ENCODE measurements at regions not wholly inside any gene's neighbourhood (a gene's known extent, or its start where the extent isn't known, plus 50 kb on each side); places are given as distances from the start of the nearest gene placed in this dataset.
"Not testable (repeated sequence)": the region's sequence is repeated elsewhere in the genome, so short reads cannot be mapped to it uniquely, and the experiment has no call there.

- no peaks in the 10 kb centered on the region for H3K36me3 ChIP-seq
- H3K27ac ChIP-seq = no peak overlapping the region
- no peaks in the 10 kb centered on the region for H3K27me3 ChIP-seq (ENCODE audit: insufficient read depth, low read depth, severe bottlenecking)
- TF ChIP-seq CTCF (IDR thresholded peaks at IDR 0.05; ENCODE audit: low read depth, low read length) = no peak
- no peaks in the 10 kb centered on the region for H3K9me3 ChIP-seq (ENCODE audit: severe bottlenecking)
- H3K4me3 ChIP-seq (ENCODE audit: low read depth, low read length) = no peak overlapping the region
- DNase-seq = peak; percentile 0
These were observed 71.5 kb upstream of the NANOS1 start for GRCh38 chr10:118957966-118958365.

DNA sequence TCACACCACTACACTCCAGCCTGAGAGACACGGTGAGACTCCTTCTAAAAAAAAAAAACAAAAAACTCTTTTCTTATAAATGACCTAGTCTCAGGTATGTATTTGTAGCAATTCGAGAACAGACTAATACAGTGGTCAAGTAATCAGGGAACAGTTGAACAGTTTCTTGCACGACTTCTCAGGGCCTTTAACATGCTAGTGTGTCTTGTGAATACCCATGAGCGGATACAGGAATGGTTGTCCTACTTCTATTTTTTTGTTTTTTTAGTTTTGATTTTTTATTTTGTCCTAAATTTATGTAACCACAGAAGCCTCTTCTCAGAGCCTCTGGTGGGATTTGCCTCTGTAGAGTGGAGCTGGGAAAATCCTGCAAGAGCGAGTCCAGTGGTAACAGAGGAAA, 71.0 kb upstream of the NANOS1 start:
- H3K4me3 ChIP-seq (ENCODE audit: low read depth, low read length) = no peak overlapping the region
- H3K9me3 ChIP-seq (ENCODE audit: severe bottlenecking) = no peaks in the 10 kb centered on the region
- no peak for DNase-seq
- no peak overlapping the region for H3K27ac ChIP-seq
- H3K27me3 ChIP-seq (ENCODE audit: insufficient read depth, low read depth, severe bottlenecking) = no peaks in the 10 kb centered on the region
- no peak for TF ChIP-seq CTCF (IDR thresholded peaks at IDR 0.05; ENCODE audit: low read depth, low read length)
- H3K36me3 ChIP-seq = no peaks in the 10 kb centered on the region

GRCh38 chr10:118958984-118959925, 70.3 kb upstream of the NANOS1 start:
- Histone ChIP-seq H3K4me3 (ENCODE audit: low read depth, low read length) (no peak overlapping the region), H3K36me3 (no peaks in the 10 kb centered on the region), H3K27me3 (ENCODE audit: insufficient read depth, low read depth, severe bottlenecking) (no peaks in the 10 kb centered on the region), H3K9me3 (ENCODE audit: severe bottlenecking) (no peaks in the 10 kb centered on the region), H3K27ac (no peak overlapping the region)
- DNase-seq = peak; percentile 9
- TF ChIP-seq CTCF (IDR thresholded peaks at IDR 0.05; ENCODE audit: low read depth, low read length) = no peak

- no peak overlapping the region for H3K27ac ChIP-seq
- no peak for TF ChIP-seq CTCF (IDR thresholded peaks at IDR 0.05; ENCODE audit: low read depth, low read length)
These were observed 69.1 kb upstream of the NANOS1 start for GRCh38 chr10:118960157-118961090.

DNA sequence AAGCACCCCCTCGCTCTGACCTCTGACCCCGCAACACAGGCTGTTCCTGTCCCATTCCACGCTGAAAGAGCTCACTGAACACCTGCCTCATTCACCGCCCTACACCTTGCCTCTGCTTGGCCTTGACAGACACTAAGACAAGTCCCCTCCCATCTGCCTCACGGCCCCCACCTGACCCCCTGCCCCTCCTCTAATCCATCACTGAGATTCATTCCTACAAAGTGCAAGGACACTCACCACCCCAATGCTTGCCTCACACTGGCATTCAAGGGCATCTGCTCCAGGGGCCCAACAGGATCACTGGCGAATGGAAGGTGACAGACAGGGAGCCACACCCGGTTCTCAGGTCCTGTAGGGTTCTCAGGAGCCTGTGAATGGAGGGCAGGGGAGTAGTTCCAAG, 68.1 kb upstream of the NANOS1 start:
- Histone ChIP-seq H3K27me3 (ENCODE audit: insufficient read depth, low read depth, severe bottlenecking) (no peaks in the 10 kb centered on the region), H3K27ac (no peak overlapping the region), H3K4me3 (ENCODE audit: low read depth, low read length) (no peak overlapping the region), H3K9me3 (ENCODE audit: severe bottlenecking) (no peaks in the 10 kb centered on the region), H3K36me3 (no peaks in the 10 kb centered on the region)
- TF ChIP-seq CTCF (IDR thresholded peaks at IDR 0.05; ENCODE audit: low read depth, low read length) = no peak
- no peak for DNase-seq

More at GRCh38 chr10:118960157-118961090, 69.1 kb upstream of the NANOS1 start:
- Histone ChIP-seq H3K4me3 (ENCODE audit: low read depth, low read length) (no peak overlapping the region), H3K27me3 (ENCODE audit: insufficient read depth, low read depth, severe bottlenecking) (no peaks in the 10 kb centered on the region), H3K9me3 (ENCODE audit: severe bottlenecking) (no peaks in the 10 kb centered on the region), H3K36me3 (no peaks in the 10 kb centered on the region)
- no peak for DNase-seq

DNA sequence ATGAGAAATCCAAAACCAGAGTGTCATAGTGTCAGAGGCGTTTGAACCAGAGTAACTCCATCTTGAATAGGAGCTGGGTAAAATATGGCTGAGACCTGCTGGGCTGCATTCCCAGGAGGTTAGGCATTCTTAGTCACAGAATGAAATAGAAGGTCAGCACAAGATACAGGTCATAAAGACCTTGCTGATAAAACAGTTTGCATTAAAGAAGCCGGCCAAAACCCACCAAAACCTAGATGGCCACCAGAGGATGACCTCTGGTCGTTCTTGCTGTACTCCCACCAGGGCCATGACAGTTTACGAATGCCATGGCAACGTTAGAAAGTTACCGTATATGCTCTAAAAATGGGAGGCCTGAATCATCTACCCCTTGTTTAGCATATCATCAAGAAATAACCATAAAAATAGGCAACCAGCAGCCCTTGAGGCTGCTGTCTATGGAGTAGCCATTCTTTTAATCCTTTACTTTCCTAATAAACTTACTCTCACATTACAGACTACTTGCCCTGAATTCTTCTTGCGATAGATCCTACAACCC, 67.1 kb upstream of the NANOS1 start:
- not testable (repeated sequence) for H3K27ac ChIP-seq; H3K36me3 ChIP-seq; H3K4me3 ChIP-seq (ENCODE audit: low read depth, low read length); H3K9me3 ChIP-seq (ENCODE audit: severe bottlenecking); H3K27me3 ChIP-seq (ENCODE audit: insufficient read depth, low read depth, severe bottlenecking); DNase-seq
